HG02678 (cell line): ENCODE measurements at regions not wholly inside any gene's neighbourhood (a gene's known extent, or its start where the extent isn't known, plus 50 kb on each side); places are given as distances from the start of the nearest gene placed in this dataset.

ENCODE experiments used
- ATAC-seq: cut with Tn5 transposase; IDR thresholded peaks from one replicate; pipeline ENCODE4 v1.9.1; 2021; ENCODE audit warnings: mild to moderate bottlenecking, moderate library complexity; ENCODE audit not compliant: unreplicated experiment

GRCh38 chr20:10724449-10725173, 50.8 kb upstream of the JAG1 start:
- ATAC-seq, result no peak

DNA sequence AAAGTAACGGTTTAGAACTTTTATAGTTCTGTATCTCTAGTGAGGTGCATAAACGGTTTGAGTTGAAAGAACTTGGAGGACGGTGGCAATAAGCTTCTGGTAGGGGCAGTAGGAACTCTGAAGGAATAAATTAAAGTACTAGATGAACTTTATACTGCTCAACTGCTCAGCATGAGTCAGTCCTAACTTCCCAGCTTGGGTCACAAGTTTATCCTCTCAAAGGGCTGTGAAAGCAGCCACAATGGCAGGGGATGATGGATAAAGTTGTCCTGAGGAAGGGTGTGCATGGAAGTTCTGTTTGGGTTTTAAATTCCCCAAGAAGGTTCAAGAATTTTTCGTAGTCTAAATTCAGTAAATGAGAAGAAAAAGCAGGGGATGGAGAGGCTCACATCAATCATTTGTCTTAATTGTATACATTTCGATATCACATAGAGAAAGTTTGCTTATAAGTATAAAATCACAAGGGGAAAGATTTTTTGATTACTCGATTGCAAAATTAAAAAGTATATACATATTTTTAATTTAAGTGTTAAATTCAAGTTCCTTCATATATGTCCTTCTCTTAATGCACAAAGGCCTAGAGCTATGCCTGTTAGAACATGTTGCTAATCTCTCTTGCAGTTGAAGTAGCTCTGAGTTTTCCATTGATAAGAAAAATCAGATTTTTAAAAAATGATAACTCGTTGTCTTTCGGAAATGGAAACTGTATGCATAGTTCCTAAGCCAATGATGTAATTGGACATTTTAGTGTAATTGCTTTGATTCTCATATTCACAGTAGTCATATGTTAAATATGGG, 55.3 kb upstream of the JAG1 start:
- ATAC-seq, result no peak

GRCh38 chr20:10729785-10730184, 56.0 kb upstream of the JAG1 start:
- no peak for ATAC-seq

DNA sequence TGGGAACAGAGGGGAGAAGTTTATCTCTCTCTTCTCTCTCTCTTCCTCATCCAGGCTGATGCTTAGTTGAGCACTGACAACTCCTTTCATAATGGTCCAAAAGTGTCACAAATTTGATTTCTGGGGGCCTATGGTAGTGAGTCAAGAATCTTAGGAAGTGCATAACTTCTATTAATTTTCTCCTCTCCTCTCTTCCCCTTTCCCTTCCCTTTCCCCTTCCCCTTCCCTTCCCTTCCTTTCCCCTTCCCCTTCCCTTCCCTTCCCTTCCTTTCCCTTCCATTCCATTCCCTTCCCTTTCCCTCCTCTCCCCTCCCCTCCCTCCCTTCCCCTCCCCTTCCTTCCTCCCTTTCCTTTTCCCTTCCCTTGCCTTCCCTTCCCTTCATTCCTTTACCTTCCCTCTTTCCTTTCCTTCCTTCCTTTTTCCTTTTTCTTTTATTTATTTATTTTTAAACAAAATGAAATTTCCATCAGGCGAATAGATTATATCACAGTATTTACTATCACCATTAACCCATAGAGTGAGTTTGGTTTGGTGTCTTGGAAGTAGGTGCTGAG, 56.9 kb upstream of the JAG1 start:
- ATAC-seq, result no peak

- ATAC-seq, result no peak
Observed at GRCh38 chr20:10731190-10731965, 57.6 kb upstream of the JAG1 start.

DNA sequence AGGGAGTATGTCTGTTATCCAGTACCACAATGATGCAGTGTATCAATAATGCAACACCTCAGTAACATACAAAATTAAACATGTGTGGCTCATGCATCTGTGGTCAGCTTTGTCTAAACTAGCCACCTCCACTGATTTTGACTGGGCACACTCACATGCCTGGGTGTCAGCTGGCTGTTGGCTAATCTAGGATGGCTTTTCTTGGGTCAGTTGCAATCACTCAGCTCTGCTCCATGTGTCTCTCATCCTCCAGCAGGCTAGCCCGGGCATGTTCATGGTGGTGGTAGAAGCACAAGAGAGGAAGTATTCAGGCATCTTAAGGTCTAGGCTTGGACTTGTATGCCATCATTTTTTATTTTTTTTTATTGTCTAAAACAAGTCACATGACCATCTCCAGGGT, 59.3 kb upstream of the JAG1 start:
- no peak for ATAC-seq

DNA sequence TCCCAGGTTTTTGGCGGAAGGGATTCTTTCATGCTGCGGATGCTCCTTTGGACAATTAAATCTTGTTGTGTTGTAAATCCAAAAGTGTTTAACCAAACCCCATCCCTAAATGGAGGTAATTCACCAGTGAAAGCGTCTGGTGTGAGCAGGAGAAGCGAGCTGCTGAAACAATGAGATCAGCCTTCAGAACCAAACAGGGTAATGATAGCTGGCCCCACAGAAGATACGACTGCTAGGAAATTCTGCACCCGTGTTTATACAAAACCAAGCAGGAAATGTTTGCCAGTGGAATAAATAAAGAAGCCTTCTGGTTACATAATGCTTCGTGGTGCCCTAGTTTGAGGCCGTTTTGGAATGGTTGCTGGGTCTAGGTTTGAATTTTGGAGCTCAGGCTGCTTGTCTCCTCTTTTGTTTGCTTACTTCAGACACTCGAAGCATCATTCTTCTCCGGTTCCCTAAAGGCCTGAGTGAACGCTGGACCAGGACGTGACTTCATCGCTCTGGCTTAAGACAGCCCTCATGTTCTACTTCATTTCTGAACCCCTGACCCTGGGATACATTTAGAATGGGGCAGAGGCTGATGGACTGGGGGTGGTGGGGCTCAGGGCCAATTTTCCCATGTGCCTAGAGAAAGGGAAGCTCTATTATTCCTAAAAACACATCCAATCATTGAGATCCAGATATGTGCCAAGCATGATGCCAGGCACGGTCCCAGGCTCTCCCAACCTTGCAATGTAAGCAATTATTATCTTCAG, 61.6 kb upstream of the JAG1 start:
- no peak for ATAC-seq

GRCh38 chr20:10739134-10739533, 65.3 kb upstream of the JAG1 start:
- ATAC-seq, result no peak

DNA sequence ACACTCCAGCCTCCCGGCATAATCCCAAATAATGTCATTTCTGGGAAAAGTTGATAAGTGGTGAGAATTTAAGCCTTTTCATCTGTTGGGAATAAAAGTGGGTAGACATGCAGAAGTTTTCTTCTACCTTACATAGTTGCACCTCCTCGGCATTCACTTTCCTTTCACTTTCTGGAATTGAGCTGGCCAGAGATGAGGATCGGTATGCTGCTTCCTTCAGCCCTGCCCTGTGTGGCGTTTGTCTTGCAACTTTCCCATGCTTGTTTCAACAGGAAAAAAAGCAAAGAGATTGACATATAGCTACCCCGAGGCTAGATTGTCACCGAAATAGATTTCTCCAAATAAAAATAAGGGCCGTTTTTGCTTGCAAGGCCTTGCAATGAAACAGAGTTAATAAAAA, 65.8 kb upstream of the JAG1 start:
- ATAC-seq, result no peak

- ATAC-seq, result no peak
Observed at GRCh38 chr20:10741060-10741459, 67.3 kb upstream of the JAG1 start.

- no peak for ATAC-seq
Observed at GRCh38 chr20:10745790-10746189, 72.0 kb upstream of the JAG1 start.

DNA sequence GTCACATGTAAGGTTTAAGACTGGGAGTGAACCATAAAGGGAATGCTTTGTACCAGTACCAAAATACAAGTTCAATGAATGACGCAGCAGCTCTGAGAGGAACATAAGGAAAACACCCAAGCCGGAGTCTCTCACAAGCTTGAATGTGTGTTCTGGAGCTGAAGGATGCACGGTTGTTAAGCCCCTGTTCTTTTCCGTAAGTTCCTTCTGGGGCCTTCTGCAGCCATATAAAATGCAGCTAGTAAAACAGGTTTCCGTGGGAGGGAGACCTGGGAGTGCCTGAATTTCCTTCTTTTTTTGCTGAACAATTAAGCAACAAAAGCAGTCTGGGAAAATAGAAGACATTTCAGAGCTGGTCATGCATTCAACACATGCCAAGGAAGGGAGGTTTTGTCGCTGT, 73.2 kb upstream of the JAG1 start:
- no peak for ATAC-seq

DNA sequence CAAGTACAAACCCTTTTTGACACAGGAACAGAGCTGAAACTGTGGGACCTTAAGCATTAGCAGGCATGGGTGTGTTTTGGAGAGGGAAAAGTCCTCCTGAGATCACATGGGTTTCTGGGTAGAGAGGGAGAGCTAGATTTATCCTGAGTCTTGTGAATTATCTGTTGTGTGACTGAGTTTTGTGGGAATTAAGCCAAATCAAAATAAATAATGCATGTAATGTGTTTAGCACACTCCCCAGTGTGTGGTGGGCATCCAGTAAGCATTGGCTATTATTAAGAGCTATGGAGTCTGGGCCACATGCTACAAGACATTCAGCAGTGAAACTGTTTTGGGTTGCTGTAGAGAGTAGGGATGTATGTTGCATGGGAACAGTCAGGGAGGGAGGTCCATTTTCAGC, 75.3 kb upstream of the JAG1 start:
- no peak for ATAC-seq

DNA sequence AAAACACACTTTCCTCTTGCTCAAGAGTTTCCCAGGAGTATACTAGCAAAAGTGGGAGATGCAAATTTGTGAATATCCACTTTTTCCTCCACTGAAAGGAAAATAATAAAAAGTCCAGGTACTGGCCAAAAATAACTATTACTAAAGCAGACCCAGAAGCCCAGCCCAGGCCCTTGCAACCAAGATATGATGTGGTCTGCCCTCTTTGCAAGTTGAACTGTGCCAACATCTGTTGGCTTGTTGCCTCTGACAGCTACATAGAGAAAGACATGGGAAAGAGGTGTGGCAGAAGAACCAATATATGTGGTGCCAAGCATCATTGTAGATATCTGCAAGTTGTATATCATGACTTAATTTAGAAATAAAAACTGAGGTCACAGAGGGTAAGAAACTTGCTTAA, 78.4 kb upstream of the JAG1 start:
- no peak for ATAC-seq

DNA sequence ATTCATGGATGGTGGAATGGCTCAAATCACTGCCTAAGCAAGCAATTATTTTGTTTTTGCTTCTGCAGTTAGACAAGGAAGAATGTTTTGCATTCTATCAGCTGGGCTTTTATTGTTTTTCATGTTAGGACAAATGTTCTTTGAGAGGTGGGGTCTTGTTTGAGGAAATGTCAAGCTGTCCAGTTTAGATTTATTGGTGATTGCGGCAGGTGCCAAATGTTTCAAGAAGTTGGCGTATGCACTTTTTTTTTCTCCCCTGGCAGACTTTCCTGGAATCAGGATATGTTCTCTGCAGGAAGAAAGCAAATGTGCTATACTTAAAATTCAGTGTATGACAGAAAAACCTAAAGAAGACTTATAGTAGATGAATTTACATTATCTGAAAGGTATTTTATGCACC, 81.0 kb upstream of the JAG1 start:
- no peak for ATAC-seq

- no peak for ATAC-seq
Observed at GRCh38 chr20:10758446-10758845, 84.6 kb upstream of the JAG1 start.

- ATAC-seq, result no peak
Observed at GRCh38 chr20:10761232-10761631, 87.4 kb upstream of the JAG1 start.

DNA sequence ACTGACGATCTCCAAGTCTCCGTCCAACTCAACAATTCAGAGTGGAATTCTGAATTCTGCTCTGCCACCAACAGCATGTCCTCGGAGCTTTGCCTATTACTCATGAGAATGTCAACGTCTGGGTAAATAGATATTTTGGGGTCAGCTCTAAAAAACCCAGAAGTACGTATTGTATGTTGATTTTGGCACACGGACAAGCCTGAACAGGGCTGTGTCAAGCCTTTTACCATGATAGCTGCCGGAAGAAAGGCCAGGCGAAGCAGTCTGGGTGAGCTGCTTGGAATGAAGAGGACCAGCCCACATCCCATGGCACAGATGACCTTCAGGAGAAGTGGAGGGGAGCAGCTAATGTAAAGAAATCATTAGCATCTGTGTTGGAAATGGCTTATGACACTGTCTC, 88.0 kb upstream of the JAG1 start:
- ATAC-seq, result no peak

DNA sequence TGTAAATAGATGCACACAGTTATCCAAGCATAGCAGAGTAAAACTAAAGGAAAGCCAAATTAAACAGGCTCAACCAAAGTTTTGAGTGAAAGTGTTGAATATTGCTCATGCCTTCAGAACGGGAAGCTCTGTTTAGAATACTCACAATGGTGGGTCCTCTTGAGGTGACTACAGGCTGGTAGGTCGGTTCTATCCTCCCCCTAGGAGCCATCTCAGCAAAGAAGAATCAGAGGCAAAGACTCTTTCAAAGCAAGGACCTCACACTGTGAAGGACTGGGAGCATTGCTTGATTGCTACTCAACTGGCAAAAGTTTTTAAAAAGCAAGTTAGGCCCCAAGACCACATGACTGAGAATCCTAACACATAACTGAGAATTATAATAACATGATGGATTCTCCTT, 88.4 kb upstream of the JAG1 start:
- no peak for ATAC-seq

DNA sequence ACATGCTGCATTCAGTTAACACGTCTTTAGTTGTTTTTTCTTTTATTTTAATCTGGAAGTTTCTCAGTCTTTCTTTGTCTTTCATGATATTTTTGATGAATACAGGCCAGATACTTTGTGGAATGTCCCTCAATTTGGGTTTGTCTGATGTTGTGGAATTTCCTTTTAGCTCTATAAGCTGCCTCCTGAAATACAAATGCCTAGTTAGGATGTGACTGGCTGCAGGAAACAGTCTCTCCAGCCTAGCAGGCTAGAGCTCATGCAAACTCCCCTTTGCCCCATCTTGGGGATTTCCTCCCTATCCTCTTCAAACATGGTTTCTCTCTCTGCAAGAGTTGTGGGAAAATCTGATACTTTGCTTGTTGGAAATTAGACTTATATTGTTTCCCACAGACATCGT, 89.3 kb upstream of the JAG1 start:
- ATAC-seq, result no peak

DNA sequence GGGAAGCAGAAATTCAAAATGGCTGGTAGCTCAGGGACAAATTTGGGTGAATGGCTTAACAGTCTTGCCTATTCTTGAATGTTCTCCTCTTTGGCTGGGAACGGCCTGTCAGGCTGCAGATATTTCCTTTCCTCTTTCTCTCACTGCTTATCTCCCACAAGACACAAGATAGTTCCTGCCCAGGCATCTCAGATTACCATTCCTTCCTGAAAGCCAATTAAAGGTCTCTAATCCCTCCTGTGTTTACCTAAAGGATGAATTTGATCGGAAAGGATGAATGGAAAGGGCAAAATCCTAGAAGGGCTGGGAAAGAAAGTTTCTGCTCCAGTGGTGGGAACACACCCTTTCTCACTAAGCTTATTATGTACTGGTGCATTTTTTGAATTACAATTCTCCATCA, 95.9 kb upstream of the JAG1 start:
- ATAC-seq, result no peak
